NCI-H1436 (cell line): ENCODE measurements at regions not wholly inside any gene's neighbourhood (a gene's known extent, or its start where the extent isn't known, plus 50 kb on each side); places are given as distances from the start of the nearest gene placed in this dataset.
A peak's percentile ranks its signal among the peaks of the same experiment; 100 is the strongest.

Experiments
- DNase-seq: peaks from one replicate; lab custom pipeline; 2025; lab: John Stamatoyannopoulos, UW

DNA sequence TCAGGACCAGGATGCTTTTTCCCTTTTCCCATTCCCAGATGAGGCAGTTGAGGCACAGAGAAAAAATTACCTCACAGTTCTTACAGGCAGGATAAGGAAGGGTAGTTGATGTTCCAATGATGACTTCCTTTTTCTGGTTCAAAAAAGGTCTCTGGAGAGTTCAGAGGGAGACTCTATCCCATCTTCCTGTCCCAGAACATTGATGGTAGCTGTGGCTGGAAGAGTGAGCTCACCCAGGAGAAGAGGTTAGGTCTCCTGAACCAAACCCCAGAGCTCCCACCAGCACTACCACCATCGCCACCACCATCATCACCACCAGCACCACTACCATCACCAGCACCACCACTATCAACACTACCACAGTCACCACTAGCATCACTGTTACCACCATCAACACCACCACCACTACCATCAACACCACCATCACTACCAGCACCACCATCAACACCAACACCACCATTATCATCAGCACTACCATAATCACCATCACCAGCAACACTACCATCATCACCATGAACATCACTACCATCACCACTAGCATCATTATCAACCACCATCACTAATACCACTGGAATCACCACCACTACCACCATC is 105.5 kb upstream of the RUNX3 start:
- no peak for DNase-seq

DNA sequence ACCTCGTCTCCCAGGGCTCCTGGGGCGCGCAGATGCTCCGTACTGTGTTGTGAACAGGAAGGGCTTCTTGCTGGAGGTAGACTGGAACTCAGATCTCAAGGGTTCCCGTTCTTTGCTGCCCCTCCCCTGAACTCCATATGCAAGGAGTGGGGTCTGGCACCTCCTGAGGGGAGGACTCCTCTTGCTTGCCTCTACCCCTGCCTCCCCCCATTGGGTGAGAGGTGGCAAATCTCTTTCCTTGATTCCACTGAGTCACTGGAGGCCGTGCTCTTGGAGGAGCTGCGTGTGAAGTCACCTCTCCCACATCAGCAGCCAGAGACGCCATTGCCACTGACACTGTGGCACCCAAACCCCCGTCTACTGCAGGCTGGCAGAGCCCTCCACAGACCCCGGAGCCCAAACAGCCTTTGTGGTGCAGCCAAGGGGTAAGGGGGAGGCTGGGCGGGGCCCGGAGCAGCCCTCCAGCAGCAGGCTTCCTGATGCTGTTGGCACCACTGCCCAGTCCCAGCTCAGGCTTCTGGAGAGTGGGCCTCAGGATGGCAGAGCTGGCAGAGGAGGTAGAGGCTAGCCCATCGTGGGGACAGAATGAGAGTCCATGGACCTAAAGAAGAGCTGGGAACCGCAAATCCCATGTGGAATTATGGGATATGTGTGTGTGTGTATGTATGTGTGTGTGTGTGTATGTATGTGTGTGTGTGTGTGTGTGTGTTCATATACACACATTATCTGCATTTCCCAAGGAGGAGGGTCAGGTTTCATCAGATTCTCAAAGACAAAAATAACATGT is 104.9 kb upstream of the RUNX3 start:
- DNase-seq = no peak

DNA sequence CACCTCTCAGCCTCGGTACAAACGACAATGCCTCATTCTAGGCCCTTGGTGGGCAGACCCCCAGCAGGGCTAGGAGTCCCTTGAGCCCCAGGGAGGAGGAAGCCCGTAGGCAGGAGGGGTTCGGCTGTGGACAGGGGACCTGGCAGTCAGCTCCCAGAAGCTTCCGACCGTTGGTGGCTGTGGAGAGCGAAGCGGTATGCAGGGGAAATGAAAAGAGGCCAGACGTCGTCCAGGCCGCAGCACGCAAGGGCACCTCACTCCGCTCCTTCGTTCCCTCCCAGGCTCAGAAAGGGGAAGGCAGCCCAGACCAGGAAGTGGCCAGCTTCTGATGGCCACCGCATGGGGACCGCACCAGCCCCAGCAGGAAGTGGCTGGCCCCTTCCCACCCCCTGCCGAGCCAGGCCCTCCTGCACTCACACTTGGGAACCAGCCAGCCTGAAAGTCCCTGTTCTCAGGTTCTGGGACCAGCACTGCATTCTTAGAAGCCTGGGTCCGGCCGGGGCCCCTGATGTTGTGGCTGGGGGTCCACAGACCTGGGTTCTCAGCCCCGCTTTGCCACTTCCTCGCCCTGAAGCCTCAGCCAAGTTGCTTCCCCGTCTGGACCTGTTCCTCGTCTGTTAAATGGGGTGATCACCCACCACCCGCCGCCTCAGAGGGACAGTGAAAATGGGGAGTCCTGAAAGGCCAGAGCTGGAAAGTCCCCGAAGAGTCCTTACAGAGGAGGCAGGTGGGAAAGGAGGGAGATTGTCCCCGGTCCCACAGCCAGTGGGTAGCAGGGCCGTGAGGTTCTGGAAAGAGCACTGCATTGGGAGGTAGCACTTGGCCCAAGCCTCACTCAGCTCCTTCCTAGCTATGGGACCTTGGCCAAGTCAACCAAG is 104.0 kb upstream of the RUNX3 start:
- no peak for DNase-seq

DNA sequence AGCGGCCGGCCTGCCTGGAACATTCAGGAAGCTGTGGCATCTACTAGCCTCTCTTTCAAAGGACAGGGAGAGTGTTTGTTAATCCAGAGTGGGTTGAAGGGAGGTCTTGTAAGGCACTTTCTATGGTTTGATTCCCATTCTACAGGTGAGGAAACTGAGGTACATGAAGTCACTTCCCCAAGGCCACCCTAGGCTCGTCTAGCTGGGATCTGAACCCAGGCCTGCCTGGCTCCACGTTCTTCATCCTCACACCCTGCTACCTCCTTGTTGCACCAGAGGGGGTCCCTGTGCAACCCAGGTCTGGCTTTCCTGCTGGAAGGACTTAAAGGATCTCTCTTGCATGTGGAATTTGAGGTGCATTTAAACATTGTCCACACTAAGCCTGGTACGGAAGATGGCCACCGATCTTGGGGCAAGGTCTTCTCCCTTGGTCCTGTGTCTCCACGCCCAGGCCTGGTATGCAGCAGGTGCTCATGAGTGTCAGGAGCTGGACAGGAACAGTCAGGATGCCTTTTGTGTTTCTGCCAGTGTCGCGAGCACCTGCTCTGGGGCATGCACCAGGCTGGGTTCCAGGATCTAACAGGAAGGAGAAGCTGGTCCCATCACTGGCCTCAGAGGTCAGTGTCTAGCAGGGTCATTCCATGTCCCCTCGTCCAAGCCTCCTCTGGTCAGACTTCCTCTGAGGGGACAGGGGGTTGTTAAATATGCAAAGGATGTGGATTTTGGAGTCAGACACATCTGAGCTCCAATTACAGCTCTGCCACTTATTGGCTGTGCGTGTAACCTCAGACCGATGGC is 103.2 kb upstream of the RUNX3 start:
- no peak for DNase-seq

DNA sequence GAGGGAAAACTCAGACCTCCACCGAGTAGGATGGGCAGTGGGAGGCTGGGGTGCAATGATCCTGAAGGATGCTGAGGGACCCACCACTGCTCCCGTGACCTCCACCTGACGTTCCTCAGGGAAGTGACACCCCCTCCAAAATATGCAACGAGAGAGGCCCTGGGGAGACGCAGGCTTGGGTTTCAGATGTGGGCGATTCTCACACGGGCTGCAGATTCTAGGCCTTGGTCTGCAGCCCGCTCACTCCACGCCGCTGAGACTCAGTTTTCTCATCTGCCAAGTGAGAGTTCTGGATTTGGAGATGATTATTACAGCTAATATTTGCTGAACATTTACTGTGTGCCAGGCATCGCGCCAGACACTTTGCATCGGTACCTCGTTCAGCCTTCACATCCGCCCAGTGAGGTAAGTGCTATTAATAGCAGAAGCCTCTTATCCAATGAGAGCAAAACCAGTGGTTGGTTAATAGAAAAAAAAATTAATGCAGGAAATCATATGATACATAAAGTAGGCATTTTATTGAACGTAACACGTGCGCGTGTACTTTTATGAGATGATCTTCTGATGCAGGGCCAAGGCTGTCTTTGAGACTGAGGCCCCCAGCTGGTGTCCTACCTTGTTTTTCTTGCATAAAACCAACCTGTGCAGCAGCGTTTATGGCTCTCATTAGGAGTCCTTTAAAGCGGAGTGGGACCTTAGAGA is 102.0 kb upstream of the RUNX3 start:
- peak; percentile 18 for DNase-seq

DNA sequence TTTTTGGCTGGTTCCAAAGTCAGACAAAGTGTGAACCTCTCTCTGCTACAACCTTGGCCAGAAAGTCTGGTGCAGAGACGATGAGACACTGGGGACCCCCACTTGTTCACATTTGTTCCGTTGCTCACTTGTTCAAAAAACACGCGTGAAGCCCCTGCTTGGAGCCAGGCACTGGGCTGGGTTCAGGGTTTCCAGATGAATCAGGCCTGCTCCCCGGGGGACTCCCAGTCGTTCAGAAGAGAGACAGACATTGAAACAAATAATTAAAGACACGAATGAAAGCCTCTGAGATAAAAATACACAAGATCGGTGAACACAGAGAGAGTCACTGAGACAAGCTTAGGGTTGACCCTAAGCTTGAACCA is 101.5 kb upstream of the RUNX3 start:
- no peak for DNase-seq

DNA sequence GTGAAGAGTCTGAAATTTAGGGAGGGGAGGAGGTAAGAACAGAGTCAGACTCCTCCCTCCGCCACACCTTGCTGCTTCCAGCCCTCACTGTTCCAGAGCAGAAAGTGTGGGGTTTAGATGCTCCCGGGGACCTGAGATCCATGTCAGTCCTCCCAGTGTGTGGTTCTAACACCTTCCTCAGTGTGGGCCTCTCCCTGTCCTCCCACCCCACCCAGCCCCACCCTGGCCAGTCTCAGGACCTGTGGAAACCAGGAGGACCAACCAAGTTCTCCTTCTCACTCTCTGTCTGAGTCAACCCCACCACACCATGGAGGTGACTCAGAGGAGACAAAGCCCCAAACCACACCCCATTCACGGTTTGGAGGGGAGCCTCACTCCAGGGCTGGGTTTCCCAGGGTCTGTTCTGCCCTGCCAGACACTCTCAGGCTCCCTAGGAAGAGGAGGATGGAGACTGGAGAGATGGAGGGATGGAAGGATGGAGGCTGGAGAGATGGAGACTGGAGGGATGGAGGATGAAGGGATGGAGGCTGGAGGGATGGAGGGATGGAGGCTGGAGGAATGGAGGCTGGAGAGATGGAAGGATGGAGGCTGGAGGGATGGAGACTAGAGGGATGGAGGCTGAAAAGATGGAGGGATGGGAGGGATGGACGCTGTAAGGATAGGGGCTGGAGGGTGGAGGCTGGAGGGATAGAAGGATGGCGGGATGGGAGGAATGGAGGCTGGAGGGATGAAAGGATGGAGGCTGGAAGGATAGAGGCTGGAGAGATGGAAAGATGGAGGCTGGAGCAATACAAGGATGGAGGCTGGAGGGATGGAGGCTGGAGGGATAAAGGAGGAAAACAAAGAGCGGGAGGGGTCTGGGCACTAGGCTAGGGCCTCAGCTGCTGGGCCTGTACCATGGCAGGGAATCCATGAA is 100.9 kb upstream of the RUNX3 start:
- DNase-seq = no peak

DNA sequence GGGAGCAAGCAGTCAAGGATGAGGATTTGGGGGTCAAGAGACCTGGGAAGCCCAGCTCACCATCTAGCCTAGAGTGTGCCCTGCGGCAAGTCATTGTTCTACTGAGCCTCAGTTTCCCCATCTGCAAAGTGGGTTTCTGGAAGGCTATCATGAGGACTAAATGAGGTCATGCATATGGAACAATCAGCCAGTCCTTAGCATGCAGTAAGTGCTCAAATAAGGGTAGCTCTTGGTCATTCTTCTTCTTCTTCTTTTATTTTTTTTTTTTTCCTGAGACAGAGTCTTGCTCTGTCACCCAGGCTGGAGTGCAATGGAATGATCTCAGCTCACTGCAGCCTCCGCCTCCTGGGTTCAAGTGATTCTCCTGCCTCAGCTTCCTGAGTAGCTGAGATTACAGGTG is 99.9 kb upstream of the RUNX3 start:
- no peak for DNase-seq

DNA sequence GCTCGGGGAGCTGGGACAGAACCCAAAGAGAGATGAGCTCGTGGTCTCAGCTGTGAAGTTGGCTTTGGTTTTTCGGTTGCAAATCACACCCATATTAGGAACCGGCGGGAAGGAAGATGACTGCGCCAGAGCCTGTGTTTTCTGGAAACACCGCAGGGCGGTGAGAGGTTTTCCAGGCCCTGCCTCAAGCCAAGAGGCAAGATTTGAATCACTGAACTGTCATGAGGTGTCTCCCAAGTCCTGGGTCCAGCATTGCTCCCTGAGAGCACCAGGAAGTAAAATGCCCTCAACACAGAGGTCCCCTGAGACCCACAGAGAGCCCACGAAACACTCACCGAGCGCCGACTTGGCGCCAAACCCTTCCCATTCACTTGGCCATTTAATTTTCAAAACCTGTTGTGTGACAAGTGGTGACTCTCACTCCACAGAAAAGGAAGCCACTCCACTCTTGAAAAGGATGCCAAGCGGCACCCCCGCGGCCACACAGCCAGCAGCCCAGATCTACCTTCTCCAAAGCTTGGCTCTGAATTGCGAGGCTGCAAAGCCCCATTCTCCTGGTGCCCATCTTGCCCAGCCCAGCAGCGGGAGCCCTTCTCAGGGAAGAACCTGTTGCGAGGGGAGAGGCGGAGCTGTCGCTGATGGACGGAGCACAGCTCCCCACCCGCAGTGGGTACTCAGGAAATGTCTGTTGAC is 99.0 kb upstream of the RUNX3 start:
- DNase-seq = peak; percentile 20

DNA sequence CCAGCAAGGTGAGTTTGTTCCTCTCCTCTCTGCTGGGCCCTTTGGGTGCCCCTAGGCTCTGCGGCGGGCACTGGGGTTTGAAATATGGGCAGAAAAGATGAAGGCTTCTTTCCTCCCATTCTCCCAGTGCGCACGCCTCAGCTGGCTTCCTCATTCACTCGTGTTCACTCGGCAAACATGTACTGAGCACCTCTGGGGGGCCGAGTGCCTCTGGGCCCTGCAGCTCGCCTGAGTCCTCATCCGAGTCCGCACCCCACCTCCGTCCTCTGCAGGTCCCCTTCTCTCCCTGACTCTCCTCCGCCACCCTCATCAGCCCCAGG is 98.5 kb upstream of the RUNX3 start:
- no peak for DNase-seq

DNA sequence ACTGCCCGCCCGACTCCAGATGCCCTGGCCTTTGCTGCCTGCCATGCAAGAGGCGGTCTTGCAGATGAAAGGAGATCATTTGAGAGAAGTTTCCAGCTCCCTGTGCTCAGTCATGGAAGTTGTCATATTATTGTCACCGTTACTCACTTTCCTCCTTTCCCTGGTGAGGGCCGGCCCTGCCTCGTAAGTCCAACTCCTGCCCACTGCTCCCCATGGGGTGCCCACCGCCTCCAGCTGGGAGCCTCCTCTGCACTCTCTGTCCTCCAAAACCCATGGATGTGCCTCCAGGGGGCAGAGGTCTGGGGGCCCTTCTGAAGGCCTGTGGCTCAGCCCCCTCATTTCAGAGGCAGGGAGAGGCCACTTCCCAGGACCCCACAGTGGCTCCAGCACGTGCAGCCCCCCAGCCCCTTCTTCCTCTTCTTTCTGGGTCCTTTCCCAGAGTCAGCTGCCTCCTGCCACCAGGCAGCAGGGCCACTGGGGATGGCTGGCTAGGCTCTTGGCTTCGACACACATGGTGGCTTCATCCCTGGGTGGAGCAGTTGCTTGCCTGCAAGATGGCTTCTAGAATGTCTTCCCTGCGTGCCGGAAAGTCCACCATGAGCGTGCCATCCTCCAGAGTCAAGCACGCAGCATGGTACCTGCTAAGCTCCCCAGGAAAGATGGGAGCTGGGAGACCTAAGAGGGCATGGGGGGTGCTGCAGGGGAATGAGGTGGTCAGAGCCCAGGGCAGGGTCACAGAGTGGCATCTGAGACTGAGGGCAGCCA is 97.9 kb upstream of the RUNX3 start:
- no peak for DNase-seq

DNA sequence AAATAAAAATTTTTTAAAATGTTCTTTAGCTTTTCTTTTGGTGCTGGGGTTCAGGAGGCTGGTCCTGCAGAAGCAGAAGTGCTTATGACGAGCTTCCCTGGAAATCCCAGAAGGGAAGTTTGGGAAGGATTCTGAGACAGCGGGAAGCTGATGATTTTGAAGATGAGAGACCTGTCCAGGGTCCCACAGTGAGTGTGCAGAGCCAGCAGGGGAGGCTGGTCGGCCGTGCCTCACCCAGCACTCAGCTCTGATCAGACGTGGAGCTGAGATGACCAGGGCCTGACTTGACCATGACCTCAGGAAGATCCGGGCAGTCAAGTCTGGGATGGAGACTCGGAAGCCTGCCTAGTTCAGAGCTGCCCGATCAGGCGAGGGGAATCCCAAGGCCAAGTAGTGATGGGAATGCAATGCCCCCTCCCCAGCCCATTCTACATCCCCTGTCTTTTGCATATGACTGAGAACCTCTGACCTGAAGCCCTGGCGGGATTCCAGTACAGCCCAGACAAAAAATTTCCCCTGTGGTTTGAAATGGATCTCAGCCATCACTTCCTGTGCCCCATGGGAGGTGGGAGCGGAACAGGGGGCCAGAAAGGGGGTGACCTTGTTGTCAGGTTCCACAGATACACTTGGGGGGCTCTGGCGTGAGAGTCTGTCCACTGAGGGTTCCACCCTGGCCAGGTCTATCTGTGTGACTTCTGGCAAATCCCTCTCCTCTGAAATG is 96.8 kb upstream of the RUNX3 start:
- no peak for DNase-seq

DNA sequence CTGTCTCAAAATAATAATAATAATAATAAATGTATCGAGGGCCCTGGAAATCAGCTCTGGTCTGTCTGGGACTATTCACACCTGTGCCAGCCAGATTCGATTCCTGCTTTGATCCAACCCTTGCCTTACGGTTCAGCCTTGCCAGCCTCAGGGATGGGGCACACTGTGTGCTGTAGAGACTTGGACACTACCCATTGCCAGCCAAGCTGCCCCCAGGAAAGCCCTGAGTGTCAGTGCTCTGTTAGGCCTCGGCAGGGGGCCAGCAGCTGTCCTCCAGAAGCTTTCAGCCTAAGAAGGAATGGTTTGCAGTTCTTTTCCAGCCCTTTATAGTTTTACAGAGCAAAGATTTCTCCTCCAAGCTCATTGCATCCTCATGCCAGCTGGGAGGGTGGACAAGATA is 96.2 kb upstream of the RUNX3 start:
- no peak for DNase-seq

DNA sequence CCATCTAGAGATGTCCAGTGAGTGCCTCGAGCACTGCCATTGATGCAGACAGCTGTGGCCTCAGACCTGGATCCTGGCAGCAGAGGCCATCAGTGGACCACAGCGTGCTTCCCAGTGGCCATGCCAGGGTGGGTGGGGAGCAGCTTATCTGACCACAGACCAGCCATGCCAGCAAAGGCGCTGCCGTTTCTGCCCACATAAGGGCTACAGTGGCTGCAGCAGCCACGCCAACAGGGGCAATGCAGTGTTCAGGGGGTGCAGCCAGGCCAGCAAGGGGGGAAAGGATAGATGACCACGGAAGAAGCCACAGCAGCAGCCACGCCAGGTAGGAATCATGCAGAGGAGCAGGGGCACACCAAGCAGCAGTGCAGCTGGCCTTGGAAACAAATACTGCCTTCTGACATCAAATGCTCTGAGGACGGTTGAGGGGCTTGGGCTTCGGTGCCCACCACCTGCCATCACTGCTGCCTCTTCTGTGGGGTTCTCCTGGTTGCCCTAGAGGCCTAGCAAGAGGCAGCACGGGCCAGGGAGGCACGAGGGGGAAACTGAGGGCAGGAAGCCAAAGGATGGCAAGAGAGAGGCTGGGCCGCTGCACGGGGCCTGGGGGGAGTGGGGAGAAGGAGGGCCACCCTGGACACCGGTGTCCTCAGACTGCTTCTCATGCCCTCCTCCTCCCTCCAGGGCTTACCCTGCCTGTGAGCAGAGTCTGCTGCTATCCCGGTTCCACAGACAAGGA is 94.7 kb upstream of the RUNX3 start:
- DNase-seq = no peak

DNA sequence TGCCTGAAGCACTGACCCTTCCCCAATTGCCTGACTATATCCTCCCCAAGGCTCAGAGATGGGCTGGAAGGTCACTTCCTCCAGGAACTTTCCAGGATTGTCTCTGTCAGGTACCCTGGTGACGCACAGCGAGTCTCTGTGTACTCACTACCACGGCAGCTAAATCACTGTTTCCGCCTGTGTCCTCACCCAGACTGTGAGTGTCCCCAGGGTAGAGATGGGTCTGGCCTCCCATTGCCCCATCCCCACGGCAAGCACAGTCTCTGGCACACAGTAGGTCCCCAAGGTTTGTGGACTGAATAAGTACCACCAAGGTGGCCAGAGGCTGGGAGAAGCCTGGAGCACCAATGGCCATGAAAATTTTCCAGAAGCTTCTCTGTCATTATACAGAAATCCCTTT is 93.8 kb upstream of the RUNX3 start:
- DNase-seq = no peak

DNA sequence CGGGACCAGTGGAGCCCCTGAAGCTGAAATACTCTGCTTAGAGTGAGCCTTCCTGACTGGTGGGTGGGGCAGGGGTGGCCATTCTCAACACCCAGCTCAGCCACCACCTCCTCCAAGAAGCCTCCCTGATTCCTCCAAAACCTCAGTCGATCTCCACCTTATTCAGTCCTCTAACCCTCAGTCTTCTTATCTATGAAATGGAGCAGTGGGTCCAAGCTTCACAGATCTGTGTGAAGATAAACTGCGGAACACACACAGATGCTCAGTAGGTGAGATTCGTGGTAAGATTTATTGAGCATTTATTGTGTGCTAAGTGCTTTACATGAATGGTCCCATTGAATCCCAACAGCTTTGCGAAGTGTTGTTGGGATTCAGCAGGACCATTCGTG is 93.1 kb upstream of the RUNX3 start:
- DNase-seq = no peak

DNA sequence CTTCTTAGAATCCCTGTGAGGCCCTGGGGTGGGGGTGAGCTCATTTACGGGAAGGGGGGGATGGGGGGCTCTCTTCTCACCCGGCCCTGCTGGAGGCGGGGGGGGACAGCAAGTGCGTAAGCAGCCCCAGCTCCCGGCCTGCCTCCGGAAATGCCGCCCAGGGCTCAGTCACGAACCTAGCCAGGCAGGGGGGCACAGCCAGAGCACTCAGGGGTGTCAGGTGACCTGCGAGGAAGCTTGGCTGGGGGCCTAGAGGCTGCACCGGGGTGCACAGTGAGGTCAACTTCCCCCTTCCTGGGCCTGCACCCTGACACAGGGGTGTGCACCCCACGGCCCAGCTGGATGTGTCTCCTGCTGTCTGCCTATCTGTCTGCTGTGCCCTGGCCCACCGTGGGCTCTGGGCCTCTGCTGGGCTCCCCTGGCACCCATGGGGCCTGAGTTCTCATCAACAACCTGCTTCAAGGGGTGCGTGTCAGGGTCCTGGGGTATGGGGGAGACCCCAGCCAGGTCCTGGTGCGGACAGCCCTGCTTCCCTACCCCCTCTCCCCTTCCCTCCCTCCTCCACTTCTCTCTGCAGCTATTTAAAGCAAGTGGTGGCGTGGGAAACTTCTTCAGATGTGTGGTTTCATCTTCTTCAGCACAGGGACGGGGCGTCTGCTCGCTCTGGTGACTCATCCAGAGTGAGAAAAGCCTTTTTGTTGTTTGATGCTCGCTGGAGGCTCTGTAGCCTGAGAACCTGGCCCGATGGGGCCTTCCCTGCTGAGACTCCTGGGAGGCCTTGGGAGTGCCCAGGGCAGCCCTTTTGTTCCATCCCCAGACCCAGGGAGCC is 92.5 kb upstream of the RUNX3 start:
- peak; percentile 14 for DNase-seq
